MM.1S (cell line): ENCODE measurements at regions not wholly inside any gene's neighbourhood (a gene's known extent, or its start where the extent isn't known, plus 50 kb on each side); places are given as distances from the start of the nearest gene placed in this dataset.

Experiments used
- DNase-seq: peaks from one replicate; pipeline ENCODE4 v3.0.0-alpha.2; 2015
- H2AFZ ChIP-seq: fragments of 300-600 bp; sonication (generic); 2 replicates; pipeline ENCODE4 v1.6.0; 2016; ENCODE audit warnings: antibody characterized with exemption, low read length
- H3F3A ChIP-seq: fragments of 300-600 bp; sonication (generic); 2 replicates; pipeline ENCODE4 v1.6.1; 2016; ENCODE audit warnings: mild to moderate bottlenecking, antibody characterized with exemption, low read length, moderate library complexity, mixed read lengths; ENCODE audit not compliant: insufficient read depth
- H3K27ac ChIP-seq: fragments of 300-600 bp; sonication (generic); 2 replicates; pipeline ENCODE4 v1.5.1; 2016; ENCODE audit warnings: mild to moderate bottlenecking, low read length
- H3K27me3 ChIP-seq: fragments of 300-600 bp; sonication (generic); replicated peaks from 2 replicates; pipeline ENCODE4 v1.6.0; 2016; ENCODE audit warnings: low read length; ENCODE audit not compliant: insufficient read depth
- H3K36me3 ChIP-seq: fragments of 300-600 bp; sonication (generic); replicated peaks from 2 replicates; pipeline ENCODE4 v1.6.1; 2016; ENCODE audit warnings: mild to moderate bottlenecking, low read length, mixed read lengths; ENCODE audit not compliant: insufficient read depth
- H3K4me1 ChIP-seq: fragments of 300-600 bp; sonication (generic); 2 replicates; pipeline ENCODE4 v1.6.1; 2016; ENCODE audit warnings: low read length, mixed read lengths
- H3K4me2 ChIP-seq: fragments of 300-600 bp; sonication (generic); 2 replicates; pipeline ENCODE4 v1.6.0; 2016; ENCODE audit warnings: low read depth, low read length
- H3K4me3 ChIP-seq: fragments of 300-600 bp; sonication (generic); 2 replicates; pipeline ENCODE4 v1.5.1; 2016; ENCODE audit warnings: low read length, mixed read lengths
- H3K79me2 ChIP-seq: fragments of 300-600 bp; sonication (generic); 2 replicates; pipeline ENCODE4 v1.6.1; 2016; ENCODE audit warnings: mixed run types, low read length, mixed read lengths
- H3K9ac ChIP-seq: fragments of 300-600 bp; sonication (generic); 2 replicates; pipeline ENCODE4 v1.6.1; 2016; ENCODE audit warnings: low read length, mixed read lengths
- H3K9me2 ChIP-seq: fragments of 300-600 bp; sonication (generic); replicated peaks from 2 replicates; pipeline ENCODE4 v1.6.1; 2016; ENCODE audit warnings: mild to moderate bottlenecking, low read length, mixed read lengths; ENCODE audit not compliant: insufficient read depth
- H3K9me3 ChIP-seq: fragments of 300-600 bp; sonication (generic); replicated peaks from 2 replicates; pipeline ENCODE4 v1.6.1; 2016; ENCODE audit warnings: mild to moderate bottlenecking, low read length, mixed read lengths; ENCODE audit not compliant: insufficient read depth
- H4K20me1 ChIP-seq: fragments of 300-600 bp; sonication (generic); 2 replicates; pipeline ENCODE4 v1.6.1; 2016; ENCODE audit warnings: mild to moderate bottlenecking, low read length, moderate library complexity, mixed read lengths; ENCODE audit not compliant: insufficient read depth
- CTCF ChIP-seq: fragments of 300-600 bp; sonication (generic); IDR thresholded peaks from 2 replicates; pipeline ENCODE4 v1.5.1; 2016; ENCODE audit warnings: antibody characterized with exemption, low read length, mixed read lengths
- EZH2 ChIP-seq: fragments of 300-600 bp; sonication (generic); optimal IDR thresholded peaks from 2 replicates; pipeline ENCODE3; 2017; ENCODE audit warnings: low read depth, mild to moderate bottlenecking, antibody characterized with exemption, low read length, mixed read lengths
- EZH2phosphoT487 ChIP-seq: fragments of 300-600 bp; sonication (generic); IDR thresholded peaks from 2 replicates; pipeline ENCODE4 v1.6.1; 2018; ENCODE audit warnings: antibody characterized with exemption, low read length

DNA sequence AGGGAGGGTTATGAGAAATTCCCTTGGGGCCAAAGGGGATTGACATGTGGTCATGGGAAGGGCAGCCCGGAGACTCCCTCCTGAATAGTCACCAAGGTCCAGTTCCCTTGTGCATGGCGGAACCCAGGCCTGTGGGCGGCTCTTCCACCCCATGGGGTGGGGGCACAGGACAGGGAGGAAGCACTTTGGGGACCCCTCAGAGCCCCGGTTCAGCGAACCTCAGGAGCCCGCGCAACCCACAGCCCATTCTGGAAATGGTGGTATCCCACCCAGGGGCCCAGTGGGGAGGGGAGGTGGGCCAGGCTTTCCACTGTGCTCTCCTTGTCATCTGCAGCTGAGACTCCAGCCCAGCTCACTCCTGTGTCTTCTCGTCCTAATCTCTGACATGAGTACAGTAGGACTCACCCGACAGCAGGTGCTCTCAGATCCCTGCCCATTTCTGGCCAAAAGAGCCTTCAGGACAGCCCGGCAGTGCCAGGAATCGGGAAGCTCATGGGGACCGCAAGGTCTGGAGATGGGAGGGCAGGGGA lies 255.2 kb upstream of the SFSWAP start:
- H4K20me1 ChIP-seq, result no peaks in the 10 kb centered on the region
- no peak overlapping the region for H2AFZ ChIP-seq
- H3K27me3 ChIP-seq, result peaks cover 2% of the 10 kb centered on the region
- H3K4me1 ChIP-seq, result no peaks in the 10 kb centered on the region
- H3K27ac ChIP-seq, result no peak overlapping the region
- TF ChIP-seq EZH2phosphoT487, result no peak
- TF ChIP-seq EZH2, result no peak
- TF ChIP-seq CTCF, result no peak
- no peaks in the 10 kb centered on the region for H3K36me3 ChIP-seq
- H3K79me2 ChIP-seq, result no peaks in the 10 kb centered on the region
- no peaks in the 10 kb centered on the region for H3K9me3 ChIP-seq
- H3K9me2 ChIP-seq, result no peaks in the 10 kb centered on the region
- no peak for DNase-seq
- no peaks in the 10 kb centered on the region for H3F3A ChIP-seq
- no peak overlapping the region for H3K9ac ChIP-seq
- H3K4me2 ChIP-seq, result no peak overlapping the region
- no peak overlapping the region for H3K4me3 ChIP-seq

- DNase-seq, result no peak
- no peak overlapping the region for H3K4me2 ChIP-seq
- TF ChIP-seq EZH2phosphoT487 (no peak), EZH2 (no peak), CTCF (no peak)
- H3K27me3 ChIP-seq, result peaks cover 2% of the 10 kb centered on the region
- no peak overlapping the region for H3K27ac ChIP-seq
- no peak overlapping the region for H3K9ac ChIP-seq
- H3K79me2 ChIP-seq, result no peaks in the 10 kb centered on the region
- H3K4me3 ChIP-seq, result no peak overlapping the region
- no peaks in the 10 kb centered on the region for H3K36me3 ChIP-seq
- H4K20me1 ChIP-seq, result no peaks in the 10 kb centered on the region
- no peaks in the 10 kb centered on the region for H3K4me1 ChIP-seq
- H3K9me3 ChIP-seq, result no peaks in the 10 kb centered on the region
- no peak overlapping the region for H2AFZ ChIP-seq
- H3K9me2 ChIP-seq, result no peaks in the 10 kb centered on the region
- no peaks in the 10 kb centered on the region for H3F3A ChIP-seq
Observed at GRCh38 chr12:131456301-131457027, 254.4 kb upstream of the SFSWAP start.

DNA sequence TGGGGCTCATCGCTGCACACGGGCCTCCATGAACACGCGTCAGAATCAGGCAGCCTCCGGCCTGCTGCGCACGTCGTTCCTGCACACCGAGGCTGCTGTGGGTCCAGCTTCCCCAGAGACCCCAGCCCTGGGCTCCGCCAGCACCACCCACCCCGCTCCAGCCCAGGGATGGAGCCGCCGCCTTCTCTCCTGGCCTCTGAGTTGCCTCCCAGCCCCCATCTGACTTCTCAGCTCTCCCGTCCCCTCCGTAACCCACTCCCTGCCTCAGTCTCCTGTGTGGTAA lies 253.9 kb upstream of the SFSWAP start:
- Histone ChIP-seq H3K4me3 (no peak overlapping the region), H2AFZ (no peak overlapping the region), H4K20me1 (no peaks in the 10 kb centered on the region), H3K27me3 (peaks cover 2% of the 10 kb centered on the region), H3F3A (no peaks in the 10 kb centered on the region), H3K27ac (no peak overlapping the region), H3K36me3 (no peaks in the 10 kb centered on the region), H3K9me2 (no peaks in the 10 kb centered on the region), H3K9ac (no peak overlapping the region), H3K9me3 (no peaks in the 10 kb centered on the region), H3K4me2 (no peak overlapping the region), H3K79me2 (no peaks in the 10 kb centered on the region), H3K4me1 (no peaks in the 10 kb centered on the region)
- no peak for TF ChIP-seq EZH2
- no peak for DNase-seq

DNA sequence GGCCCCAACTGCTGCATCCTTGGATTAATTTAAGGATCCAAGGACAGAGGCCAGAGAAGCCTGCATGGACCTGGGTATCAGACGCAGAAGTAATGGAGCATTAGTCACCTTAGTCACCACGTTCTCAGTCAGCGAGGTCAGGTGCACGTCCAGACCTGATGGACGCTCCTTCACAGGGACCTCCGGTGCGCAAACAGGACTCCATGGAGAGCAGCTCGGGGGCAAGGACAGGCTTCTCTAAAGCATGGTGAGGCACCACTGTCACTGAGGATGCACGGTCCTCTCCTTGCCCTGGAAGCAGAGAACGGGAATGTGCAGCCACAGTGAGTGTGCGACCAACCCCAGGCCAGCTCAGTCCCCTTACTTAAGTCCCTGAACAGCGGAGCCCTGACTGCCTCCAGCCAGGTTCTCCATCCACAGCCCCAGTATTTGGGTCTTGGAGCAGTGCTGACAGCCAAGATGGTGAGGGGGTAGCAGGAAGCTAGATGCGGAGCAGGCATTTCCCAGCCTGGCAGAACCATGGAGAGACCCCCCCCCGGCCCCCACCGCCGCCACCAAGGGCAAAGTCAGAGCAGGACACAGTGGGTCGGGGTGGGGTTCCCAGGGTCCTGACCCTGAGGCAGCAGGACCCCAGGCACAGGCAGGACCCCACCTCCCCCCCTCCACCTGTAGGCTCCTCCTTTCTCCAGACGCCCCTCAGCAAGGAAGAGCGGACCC lies 253.4 kb upstream of the SFSWAP start:
- Histone ChIP-seq H3K79me2 (no peaks in the 10 kb centered on the region), H2AFZ (no peak overlapping the region), H3K9ac (no peak overlapping the region), H3K27ac (no peak overlapping the region), H3K4me3 (no peak overlapping the region), H3K4me2 (no peak overlapping the region), H3K27me3 (peaks cover 2% of the 10 kb centered on the region), H3K4me1 (no peaks in the 10 kb centered on the region), H3F3A (no peaks in the 10 kb centered on the region), H4K20me1 (no peaks in the 10 kb centered on the region), H3K36me3 (no peaks in the 10 kb centered on the region), H3K9me3 (no peaks in the 10 kb centered on the region), H3K9me2 (no peaks in the 10 kb centered on the region)
- no peak for DNase-seq
- TF ChIP-seq CTCF (no peak), EZH2 (no peak), EZH2phosphoT487 (no peak)
